ENCODE measurements at regions not wholly inside any gene's neighbourhood (a gene's known extent, or its start where the extent isn't known, plus 50 kb on each side); places are given as distances from the start of the nearest gene placed in this dataset.

GRCh38 chr2:23178396-23178795 is 206.6 kb upstream of the KLHL29 start:
- Mint-ChIP-seq H3K9me3 (peaks cover 9% of the 10 kb centered on the region), H3K36me3 (no peaks in the 10 kb centered on the region), H3K4me1 (ENCODE audit: unreplicated experiment) (no peaks in the 10 kb centered on the region), H3K27ac (no peak overlapping the region), H3K4me3 (no peak overlapping the region), H3K27me3 (peaks cover 8% of the 10 kb centered on the region)
- TF ChIP-seq CTCF (conservative IDR thresholded peaks at IDR 0.05), result no peak
- no peak for DNase-seq (ENCODE audit: extremely low spot score, unreplicated experiment)

GRCh38 chr2:23183733-23184132 is 201.2 kb upstream of the KLHL29 start:
- Mint-ChIP-seq H3K27me3 (peaks cover 5% of the 10 kb centered on the region), H3K9me3 (peaks cover 9% of the 10 kb centered on the region), H3K36me3 (no peaks in the 10 kb centered on the region), H3K4me1 (ENCODE audit: unreplicated experiment) (no peaks in the 10 kb centered on the region), H3K4me3 (no peak overlapping the region), H3K27ac (no peak overlapping the region)
- no peak for TF ChIP-seq CTCF (conservative IDR thresholded peaks at IDR 0.05)
- DNase-seq (ENCODE audit: extremely low spot score, unreplicated experiment), result no peak

- Mint-ChIP-seq H3K27ac (no peak overlapping the region), H3K27me3 (no peaks in the 10 kb centered on the region), H3K9me3 (no peaks in the 10 kb centered on the region), H3K4me1 (ENCODE audit: unreplicated experiment) (no peaks in the 10 kb centered on the region), H3K4me3 (no peak overlapping the region), H3K36me3 (no peaks in the 10 kb centered on the region)
- DNase-seq (ENCODE audit: extremely low spot score, unreplicated experiment), result no peak
- TF ChIP-seq CTCF (conservative IDR thresholded peaks at IDR 0.05), result no peak
Measured at GRCh38 chr2:23198316-23199114, 186.5 kb upstream of the KLHL29 start.

GRCh38 chr2:23199115-23199918 is 185.7 kb upstream of the KLHL29 start:
- Mint-ChIP-seq H3K27ac (no peak overlapping the region), H3K27me3 (no peaks in the 10 kb centered on the region), H3K4me1 (ENCODE audit: unreplicated experiment) (no peaks in the 10 kb centered on the region), H3K36me3 (no peaks in the 10 kb centered on the region), H3K4me3 (no peak overlapping the region), H3K9me3 (no peaks in the 10 kb centered on the region)
- peak; percentile 75 for TF ChIP-seq CTCF (conservative IDR thresholded peaks at IDR 0.05)
- no peak for DNase-seq (ENCODE audit: extremely low spot score, unreplicated experiment)

GRCh38 chr2:23200068-23200786 is 184.8 kb upstream of the KLHL29 start:
- no peaks in the 10 kb centered on the region for H3K27me3 Mint-ChIP-seq
- no peak overlapping the region for H3K4me3 Mint-ChIP-seq
- no peak for DNase-seq (ENCODE audit: extremely low spot score, unreplicated experiment)
- H3K9me3 Mint-ChIP-seq, result no peaks in the 10 kb centered on the region
- no peak overlapping the region for H3K27ac Mint-ChIP-seq
- H3K4me1 Mint-ChIP-seq (ENCODE audit: unreplicated experiment), result no peaks in the 10 kb centered on the region
- no peak for TF ChIP-seq CTCF (conservative IDR thresholded peaks at IDR 0.05)
- no peaks in the 10 kb centered on the region for H3K36me3 Mint-ChIP-seq
